Endothelial cell of umbilical vein (primary cell): ENCODE measurements at regions not wholly inside any gene's neighbourhood (a gene's known extent, or its start where the extent isn't known, plus 50 kb on each side); places are given as distances from the start of the nearest gene placed in this dataset.

Experiments
- BruUV-seq: library from RNA; stranded (reverse); fragments of 400-500 nt; replicated peaks from 2 replicates; lab custom pipeline; 2021; lab: Mats Ljungman, UMichigan
- CTCF ChIA-PET: fragments of 300-600, 350-600 bp; sonication (Branson Sonifier 250); formaldehyde crosslinking; loops from one replicate; lab custom pipeline; 2021; ENCODE audit warnings: antibody characterized with exemption, inconsistent platforms; lab: Charles Lee
- POLR2A ChIA-PET: fragments of 300-600, 350-600 bp; sonication (Branson Sonifier 250); formaldehyde crosslinking; loops from one replicate; lab custom pipeline; 2021; ENCODE audit warnings: antibody characterized with exemption, inconsistent platforms; lab: Charles Lee
- DNase-seq: peaks from one replicate; pipeline ENCODE4 v3.0.0-alpha.2; 2011; ENCODE audit warnings: low read depth, low spot score
- FAIRE-seq: peaks from 2 replicates; lab custom pipeline; 2011; peaks lifted over from hg19 to GRCh38; lab: Jason Lieb, UNC
- H2AFZ ChIP-seq: 2 replicates; pipeline ENCODE4 v1.6.0; 2012; ENCODE audit warnings: low read depth, low read length, control low read depth, inconsistent platforms
- H3K27ac ChIP-seq: 2 replicates; pipeline ENCODE4 v1.5.1; 2011; ENCODE audit warnings: low read depth, mild to moderate bottlenecking, control low read depth, low read length, moderate library complexity; ENCODE audit not compliant: insufficient read depth
- H3K27me3 ChIP-seq, 2 experiments: 2 replicates each; pipeline versions ENCODE4 v1.6.0 to v1.6.1; 2011; ENCODE audit warnings: low read length in 2 of 2, mixed read lengths in 1 of 2; ENCODE audit not compliant: control insufficient read depth in 2 of 2, insufficient read depth in 2 of 2
- H3K36me3 ChIP-seq, 2 experiments: 2 replicates in 1 of 2; 3 replicates in 1 of 2; pipeline ENCODE4 v1.5.1; 2011; ENCODE audit warnings: low read length in 2 of 2, mild to moderate bottlenecking in 1 of 2, moderate library complexity in 1 of 2; ENCODE audit not compliant: control insufficient read depth in 2 of 2, insufficient read depth in 2 of 2; ENCODE audit errors: extremely low read depth in 1 of 2
- H3K4me1 ChIP-seq: 3 replicates; pipeline ENCODE4 v1.5.1; 2011; ENCODE audit warnings: mild to moderate bottlenecking, low read length; ENCODE audit not compliant: control insufficient read depth, insufficient read depth; ENCODE audit errors: extremely low read depth
- H3K4me2 ChIP-seq: 2 replicates; pipeline ENCODE4 v1.6.1; 2011; ENCODE audit warnings: low read length, control low read depth, mixed read lengths; ENCODE audit not compliant: insufficient read depth
- H3K4me3 ChIP-seq, 3 experiments: fragments of 200-600 bp in 1 of 3; sonication (generic), shearing (Covaris generic) in 1 of 3; replicated peaks in 1 of 3; 2 replicates each; pipeline ENCODE4 v1.5.1; 2011 to 2016; ENCODE audit warnings: control low read depth in 3 of 3, low read length in 3 of 3, mild to moderate bottlenecking in 2 of 3, inconsistent platforms in 1 of 3, low read depth in 1 of 3, moderate library complexity in 1 of 3; ENCODE audit not compliant: insufficient read depth in 1 of 3
- H3K79me2 ChIP-seq: 2 replicates; pipeline ENCODE4 v1.6.0; 2012; ENCODE audit warnings: low read length, inconsistent platforms; ENCODE audit not compliant: control insufficient read depth, insufficient read depth
- H3K9ac ChIP-seq: replicated peaks from 2 replicates; pipeline ENCODE3; 2011; ENCODE audit warnings: low read length, control low read depth; ENCODE audit not compliant: insufficient read depth; ENCODE audit errors: extremely low read depth
- H3K9me1 ChIP-seq: replicated peaks from 3 replicates; pipeline ENCODE4 v1.6.0; 2011; ENCODE audit warnings: mild to moderate bottlenecking, low read length; ENCODE audit not compliant: control insufficient read depth, insufficient read depth; ENCODE audit errors: extremely low read depth
- H3K9me3 ChIP-seq: replicated peaks from 2 replicates; pipeline ENCODE4 v1.5.1; 2012; ENCODE audit warnings: low read length, inconsistent platforms; ENCODE audit not compliant: control insufficient read depth, insufficient read depth
- H4K20me1 ChIP-seq: replicated peaks from 2 replicates; pipeline ENCODE3; 2011; ENCODE audit warnings: mild to moderate bottlenecking, low read length; ENCODE audit not compliant: control insufficient read depth, insufficient read depth; ENCODE audit errors: extremely low read depth
- EZH2 ChIP-seq: IDR thresholded peaks from 2 replicates; pipeline ENCODE4 v1.6.1; 2012; ENCODE audit warnings: borderline replicate concordance, low read depth, mild to moderate bottlenecking, moderate library complexity, low read length, inconsistent platforms; ENCODE audit not compliant: severe bottlenecking
- FOS ChIP-seq: IDR thresholded peaks from 2 replicates; pipeline ENCODE4 v1.6.1; 2011; ENCODE audit warnings: mild to moderate bottlenecking, low read length, moderate library complexity, borderline replicate concordance; ENCODE audit not compliant: insufficient read depth
- GATA2 ChIP-seq: IDR thresholded peaks from 2 replicates; pipeline ENCODE4 v1.7.0; 2011; ENCODE audit warnings: low read depth, mild to moderate bottlenecking, moderate library complexity, mixed read lengths, low read length; ENCODE audit not compliant: insufficient read length, insufficient read depth
- JUN ChIP-seq: IDR thresholded peaks from 2 replicates; pipeline ENCODE4 v1.6.1; 2011; ENCODE audit warnings: borderline replicate concordance, low read depth; ENCODE audit not compliant: insufficient read length, insufficient read depth
- MYC ChIP-seq: IDR thresholded peaks from one replicate; pipeline ENCODE4 v1.6.1; 2011; ENCODE audit warnings: mild to moderate bottlenecking, low read depth, low read length
- POLR2A ChIP-seq: IDR thresholded peaks from 2 replicates; pipeline ENCODE4 v1.6.1; 2012; ENCODE audit warnings: low read depth, mild to moderate bottlenecking, control low read depth, low read length
- POLR2AphosphoS5 ChIP-seq: IDR thresholded peaks from 2 replicates; pipeline ENCODE4 v1.6.1; 2012; ENCODE audit warnings: low read depth, mild to moderate bottlenecking, control low read depth, low read length, moderate library complexity; ENCODE audit not compliant: insufficient read depth
- dilution Hi-C: fragments of 300-500 bp; cut with MboI; formaldehyde crosslinking; loops from one replicate; pipeline ENCODE4 v1.15.0; 2019; ENCODE audit warnings: low sequenced_read_pairs; ENCODE audit not compliant: extremely low pct_ligation_motif_present
- intact Hi-C: fragments of 100-400 bp; cut with micrococcal nuclease; formaldehyde crosslinking; loops from one replicate; pipeline ENCODE4 v1.10.0; 2022
- TF ChIP-seq, protein P1 (sequence below), 2 donors: IDR thresholded peaks; 1 replicate in 1 of 2; 2 replicates in 1 of 2; pipeline ENCODE4 v1.5.1; 2011; ENCODE audit warnings: low read length in 2 of 2, mild to moderate bottlenecking in 2 of 2, moderate library complexity in 2 of 2, control low read depth in 1 of 2, inconsistent platforms in 1 of 2, low read depth in 1 of 2; ENCODE audit not compliant: insufficient read depth in 1 of 2; ENCODE audit errors: extremely low read depth in 1 of 2
- TF ChIP-seq, protein P2 (sequence below): IDR thresholded peaks from 2 replicates; pipeline ENCODE4 v1.6.1; 2011; ENCODE audit not compliant: insufficient read depth, insufficient read length

GRCh38 chr10:61343796-61344195, 109.4 kb downstream of the TMEM26 start:
- intact Hi-C loops (no loop called here), dilution Hi-C loops (no loop called here)
- Histone ChIP-seq H3K9me3 (no peaks in the 10 kb centered on the region), H2AFZ (no peak overlapping the region), H4K20me1 (no peaks in the 10 kb centered on the region), H3K4me1 (no peaks in the 10 kb centered on the region), H3K9me1 (no peaks in the 10 kb centered on the region), H3K4me3 (no peak overlapping the region), H3K79me2 (no peaks in the 10 kb centered on the region), H3K4me2 (no peak overlapping the region), H3K27ac (no peak overlapping the region), H3K9ac (no peak overlapping the region), H3K27me3 (peaks cover 0 to 2% of the 10 kb centered on the region in 2 experiments), H3K36me3 (no peaks in the 10 kb centered on the region)
- BruUV-seq: no TSS peak
- FAIRE-seq (no peak), DNase-seq (no peak)
- POLR2A ChIA-PET: no interaction called here
- CTCF ChIA-PET: no interaction called here
- TF ChIP-seq MYC (no peak), JUN (no peak), FOS (no peak), EZH2 (no peak), POLR2AphosphoS5 (no peak), POLR2A (no peak), GATA2 (no peak)
- TF ChIP-seq, protein P1, sequence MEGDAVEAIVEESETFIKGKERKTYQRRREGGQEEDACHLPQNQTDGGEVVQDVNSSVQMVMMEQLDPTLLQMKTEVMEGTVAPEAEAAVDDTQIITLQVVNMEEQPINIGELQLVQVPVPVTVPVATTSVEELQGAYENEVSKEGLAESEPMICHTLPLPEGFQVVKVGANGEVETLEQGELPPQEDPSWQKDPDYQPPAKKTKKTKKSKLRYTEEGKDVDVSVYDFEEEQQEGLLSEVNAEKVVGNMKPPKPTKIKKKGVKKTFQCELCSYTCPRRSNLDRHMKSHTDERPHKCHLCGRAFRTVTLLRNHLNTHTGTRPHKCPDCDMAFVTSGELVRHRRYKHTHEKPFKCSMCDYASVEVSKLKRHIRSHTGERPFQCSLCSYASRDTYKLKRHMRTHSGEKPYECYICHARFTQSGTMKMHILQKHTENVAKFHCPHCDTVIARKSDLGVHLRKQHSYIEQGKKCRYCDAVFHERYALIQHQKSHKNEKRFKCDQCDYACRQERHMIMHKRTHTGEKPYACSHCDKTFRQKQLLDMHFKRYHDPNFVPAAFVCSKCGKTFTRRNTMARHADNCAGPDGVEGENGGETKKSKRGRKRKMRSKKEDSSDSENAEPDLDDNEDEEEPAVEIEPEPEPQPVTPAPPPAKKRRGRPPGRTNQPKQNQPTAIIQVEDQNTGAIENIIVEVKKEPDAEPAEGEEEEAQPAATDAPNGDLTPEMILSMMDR (IDR thresholded peaks at IDR 0.05; ENCODE audit: extremely low read depth in 1 of 2, insufficient read depth in 1 of 2, low read depth in 1 of 2, low read length in 2 of 2): no peak
- TF ChIP-seq, protein P2, sequence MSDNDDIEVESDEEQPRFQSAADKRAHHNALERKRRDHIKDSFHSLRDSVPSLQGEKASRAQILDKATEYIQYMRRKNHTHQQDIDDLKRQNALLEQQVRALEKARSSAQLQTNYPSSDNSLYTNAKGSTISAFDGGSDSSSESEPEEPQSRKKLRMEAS: no peak
